ENCODE measurements at regions not wholly inside any gene's neighbourhood (a gene's known extent, or its start where the extent isn't known, plus 50 kb on each side); places are given as distances from the start of the nearest gene placed in this dataset.
"Not testable (repeated sequence)": the region's sequence is repeated elsewhere in the genome, so short reads cannot be mapped to it uniquely, and the experiment has no call there.

DNA sequence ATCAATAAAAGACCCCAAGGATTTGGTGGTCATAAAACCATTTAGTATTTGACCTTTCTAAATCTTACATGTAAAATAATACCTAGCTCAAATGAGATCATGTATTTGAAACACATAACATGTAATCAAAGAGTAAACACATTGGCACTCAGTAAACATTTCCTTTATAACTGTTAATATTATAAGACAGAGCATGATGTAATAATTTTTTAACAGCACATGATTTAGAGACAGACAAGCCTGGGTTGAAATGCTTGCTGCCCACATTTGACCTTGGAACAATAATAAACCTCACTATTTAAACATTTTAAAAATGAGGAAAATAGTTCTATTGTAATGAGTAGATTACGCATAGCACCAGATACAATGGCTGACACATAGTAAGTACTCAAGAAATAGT, 105.2 kb upstream of the GPR141 start:
- POLR2A ChIA-PET (ENCODE audit: partially characterized antibody): no interaction called here
- no peaks in the 10 kb centered on the region for H3K4me1 ChIP-seq (ENCODE audit: insufficient read depth, low read length)
- no peak overlapping the region for H3K27ac ChIP-seq (ENCODE audit: low read depth, low read length)
- Mint-ChIP-seq H3K4me3 (no peak overlapping the region), H3K27me3 (peaks cover 12 to 14% of the 10 kb centered on the region in 2 donors), H3K27ac (no peak overlapping the region), H3K4me1 (no peaks in the 10 kb centered on the region), H3K36me3 (no peaks in the 10 kb centered on the region), H3K9me3 (no peaks in the 10 kb centered on the region)
- no peak for DNase-seq
- intact Hi-C loops (cut with micrococcal nuclease): no loop called here
- H3K36me3 ChIP-seq (ENCODE audit: insufficient read depth, low read length): no peaks in the 10 kb centered on the region
- no peak overlapping the region for H3K4me3 ChIP-seq (ENCODE audit: low read length in 2 of 2)
- H3K27me3 ChIP-seq (ENCODE audit: insufficient read depth, low read length): no peaks in the 10 kb centered on the region
- H3K9me3 ChIP-seq (ENCODE audit: control insufficient read depth in 1 of 2, low read length in 2 of 2): no peaks in the 10 kb centered on the region
- CTCF ChIA-PET (ENCODE audit: partially characterized antibody): no interaction called here

- no peak overlapping the region for H3K4me3 Mint-ChIP-seq
- no peaks in the 10 kb centered on the region for H3K9me3 ChIP-seq (ENCODE audit: control insufficient read depth in 1 of 2, low read length in 2 of 2)
- no peak for DNase-seq
- ChIA-PET CTCF (ENCODE audit: partially characterized antibody) (no interaction called here), POLR2A (ENCODE audit: partially characterized antibody) (no interaction called here)
- no peaks in the 10 kb centered on the region for H3K36me3 ChIP-seq (ENCODE audit: insufficient read depth, low read length)
- H3K4me1 Mint-ChIP-seq: no peaks in the 10 kb centered on the region
- H3K4me3 ChIP-seq (ENCODE audit: low read length in 2 of 2): no peak overlapping the region
- no peaks in the 10 kb centered on the region for H3K4me1 ChIP-seq (ENCODE audit: insufficient read depth, low read length)
- H3K27me3 Mint-ChIP-seq: peaks cover 7 to 9% of the 10 kb centered on the region in 2 donors
- peaks cover 3% of the 10 kb centered on the region for H3K27me3 ChIP-seq (ENCODE audit: insufficient read depth, low read length)
- H3K9me3 Mint-ChIP-seq: no peaks in the 10 kb centered on the region
- intact Hi-C loops (cut with micrococcal nuclease): no loop called here
- no peaks in the 10 kb centered on the region for H3K36me3 Mint-ChIP-seq
- H3K27ac Mint-ChIP-seq: no peak overlapping the region
- H3K27ac ChIP-seq (ENCODE audit: low read depth, low read length): no peak overlapping the region
These were observed 103.2 kb upstream of the GPR141 start for GRCh38 chr7:37580376-37580775.

- H3K9me3 ChIP-seq (ENCODE audit: control insufficient read depth in 1 of 2, low read length in 2 of 2); H3K27ac Mint-ChIP-seq; H3K27ac ChIP-seq (ENCODE audit: low read depth, low read length); H3K4me3 Mint-ChIP-seq; H3K27me3 ChIP-seq (ENCODE audit: insufficient read depth, low read length); H3K4me3 ChIP-seq (ENCODE audit: low read length in 2 of 2); H3K36me3 Mint-ChIP-seq; DNase-seq; H3K4me1 Mint-ChIP-seq; CTCF ChIA-PET (ENCODE audit: partially characterized antibody); H3K4me1 ChIP-seq (ENCODE audit: insufficient read depth, low read length); intact Hi-C loops (cut with micrococcal nuclease); H3K36me3 ChIP-seq (ENCODE audit: insufficient read depth, low read length); POLR2A ChIA-PET (ENCODE audit: partially characterized antibody): not testable (repeated sequence)
- Mint-ChIP-seq H3K9me3 (peaks cover 0 to 20% (median 3%) of the 10 kb centered on the region in 8 donors), H3K27me3 (peaks cover 17 to 26% of the 10 kb centered on the region in 2 donors)
These were observed 98.7 kb upstream of the GPR141 start for GRCh38 chr7:37584651-37585463.

DNA sequence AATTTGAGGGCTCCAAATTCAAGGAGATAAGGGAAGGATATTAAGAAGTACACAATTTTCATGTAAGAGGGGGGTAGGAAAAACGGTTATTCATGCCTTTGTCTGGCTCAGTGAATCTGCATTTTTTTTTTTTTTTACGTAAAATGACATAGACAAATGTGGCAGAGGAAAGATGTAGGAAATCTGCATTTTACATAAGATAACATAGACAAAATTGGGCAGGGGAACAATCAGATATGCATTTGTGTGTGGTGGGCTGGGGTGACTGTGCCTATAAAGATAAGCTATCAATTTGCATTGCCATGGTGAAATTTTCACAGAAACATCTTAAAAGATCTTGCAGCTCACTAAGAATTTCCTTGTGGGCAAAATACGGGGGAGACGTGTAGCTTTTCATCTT, 92.7 kb upstream of the GPR141 start:
- POLR2A ChIA-PET (ENCODE audit: partially characterized antibody): no interaction called here
- H3K36me3 ChIP-seq (ENCODE audit: insufficient read depth, low read length): no peaks in the 10 kb centered on the region
- H3K9me3 ChIP-seq (ENCODE audit: control insufficient read depth in 1 of 2, low read length in 2 of 2): no peaks in the 10 kb centered on the region
- Mint-ChIP-seq H3K9me3 (peaks cover 0 to 20% (median 4%) of the 10 kb centered on the region in 8 donors), H3K4me1 (no peaks in the 10 kb centered on the region), H3K27me3 (peaks cover 17 to 24% of the 10 kb centered on the region in 2 donors), H3K27ac (no peak overlapping the region), H3K36me3 (no peaks in the 10 kb centered on the region), H3K4me3 (no peak overlapping the region)
- DNase-seq: no peak
- intact Hi-C loops (cut with micrococcal nuclease): no loop called here
- CTCF ChIA-PET (ENCODE audit: partially characterized antibody): no interaction called here
- peaks cover 6% of the 10 kb centered on the region for H3K27me3 ChIP-seq (ENCODE audit: insufficient read depth, low read length)
- H3K4me1 ChIP-seq (ENCODE audit: insufficient read depth, low read length): no peaks in the 10 kb centered on the region
- no peak overlapping the region for H3K4me3 ChIP-seq (ENCODE audit: low read length in 2 of 2)
- no peak overlapping the region for H3K27ac ChIP-seq (ENCODE audit: low read depth, low read length)

DNA sequence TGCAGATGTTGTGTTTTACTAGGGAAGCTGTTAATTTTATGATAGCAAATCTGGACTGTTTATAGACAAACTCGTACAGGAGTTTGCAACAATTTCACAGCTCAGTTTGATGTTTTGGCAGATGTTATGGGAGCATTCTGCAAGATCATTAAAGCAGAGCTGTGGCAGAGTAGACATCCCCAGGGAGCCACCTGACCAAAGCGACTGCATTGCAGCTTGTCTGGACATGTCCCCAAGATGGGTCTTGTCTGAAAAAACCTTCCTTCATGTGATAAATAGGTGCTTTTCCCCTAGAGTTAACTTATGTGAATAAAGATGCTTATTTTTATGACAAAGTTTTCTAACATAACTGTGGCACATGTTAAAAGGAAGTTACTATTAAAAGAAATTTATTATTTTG, 91.2 kb upstream of the GPR141 start:
- H3K36me3 Mint-ChIP-seq: no peaks in the 10 kb centered on the region
- no peak overlapping the region for H3K4me3 Mint-ChIP-seq
- H3K27me3 Mint-ChIP-seq: peaks cover 17 to 18% of the 10 kb centered on the region in 2 donors
- ChIA-PET CTCF (ENCODE audit: partially characterized antibody) (no interaction called here), POLR2A (ENCODE audit: partially characterized antibody) (no interaction called here)
- Histone ChIP-seq H3K4me3 (ENCODE audit: low read length in 2 of 2) (no peak overlapping the region), H3K27me3 (ENCODE audit: insufficient read depth, low read length) (peaks cover 6% of the 10 kb centered on the region), H3K36me3 (ENCODE audit: insufficient read depth, low read length) (no peaks in the 10 kb centered on the region), H3K4me1 (ENCODE audit: insufficient read depth, low read length) (no peaks in the 10 kb centered on the region), H3K27ac (ENCODE audit: low read depth, low read length) (no peak overlapping the region), H3K9me3 (ENCODE audit: control insufficient read depth in 1 of 2, low read length in 2 of 2) (no peaks in the 10 kb centered on the region)
- intact Hi-C loops (cut with micrococcal nuclease): no loop called here
- DNase-seq: no peak
- H3K9me3 Mint-ChIP-seq: peaks cover 0 to 28% (median 7%) of the 10 kb centered on the region in 8 donors
- H3K4me1 Mint-ChIP-seq: no peaks in the 10 kb centered on the region
- no peak overlapping the region for H3K27ac Mint-ChIP-seq

DNA sequence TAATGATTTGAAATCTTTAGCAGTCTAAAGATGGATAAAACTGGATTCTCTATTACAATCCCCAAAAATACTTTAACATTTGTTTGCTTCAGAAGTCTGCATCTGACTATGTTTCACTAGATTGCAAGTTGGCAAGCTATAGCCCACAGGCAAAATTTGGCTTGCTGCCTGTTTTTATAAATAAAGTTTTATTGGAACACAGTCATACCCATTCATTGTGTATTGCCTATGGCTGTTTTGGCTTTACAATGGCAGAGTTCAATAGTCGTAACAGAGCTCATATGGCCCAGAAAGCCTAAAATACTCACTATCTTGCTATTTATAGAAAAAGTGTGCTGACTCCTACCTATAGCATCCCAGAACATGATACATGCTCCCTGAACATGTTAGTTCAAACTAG, 89.0 kb upstream of the GPR141 start:
- peaks cover 4 to 11% of the 10 kb centered on the region in 2 donors for H3K27me3 Mint-ChIP-seq
- H3K4me3 Mint-ChIP-seq: no peak overlapping the region
- Histone ChIP-seq H3K4me1 (ENCODE audit: insufficient read depth, low read length) (no peaks in the 10 kb centered on the region), H3K27ac (ENCODE audit: low read depth, low read length) (no peak overlapping the region), H3K36me3 (ENCODE audit: insufficient read depth, low read length) (no peaks in the 10 kb centered on the region), H3K27me3 (ENCODE audit: insufficient read depth, low read length) (peaks cover 5% of the 10 kb centered on the region), H3K4me3 (ENCODE audit: low read length in 2 of 2) (no peak overlapping the region), H3K9me3 (ENCODE audit: control insufficient read depth in 1 of 2, low read length in 2 of 2) (no peaks in the 10 kb centered on the region)
- no peaks in the 10 kb centered on the region for H3K4me1 Mint-ChIP-seq
- peaks cover 0 to 8% (median 3%) of the 10 kb centered on the region in 8 donors for H3K9me3 Mint-ChIP-seq
- ChIA-PET POLR2A (ENCODE audit: partially characterized antibody) (no interaction called here), CTCF (ENCODE audit: partially characterized antibody) (no interaction called here)
- intact Hi-C loops (cut with micrococcal nuclease): no loop called here
- H3K36me3 Mint-ChIP-seq: no peaks in the 10 kb centered on the region
- DNase-seq: no peak
- H3K27ac Mint-ChIP-seq: no peak overlapping the region

GRCh38 chr7:37598824-37599223, 84.7 kb upstream of the GPR141 start:
- no peaks in the 10 kb centered on the region for H3K27me3 ChIP-seq (ENCODE audit: insufficient read depth, low read length)
- intact Hi-C loops (cut with micrococcal nuclease): no loop called here
- POLR2A ChIA-PET (ENCODE audit: partially characterized antibody): no interaction called here
- Mint-ChIP-seq H3K36me3 (no peaks in the 10 kb centered on the region), H3K27me3 (peaks cover 4 to 6% of the 10 kb centered on the region in 2 donors), H3K27ac (no peak overlapping the region), H3K4me1 (no peaks in the 10 kb centered on the region), H3K9me3 (peaks cover 0 to 8% (median under 1%) of the 10 kb centered on the region in 8 donors), H3K4me3 (no peak overlapping the region)
- H3K27ac ChIP-seq (ENCODE audit: low read depth, low read length): no peak overlapping the region
- no peaks in the 10 kb centered on the region for H3K4me1 ChIP-seq (ENCODE audit: insufficient read depth, low read length)
- no peak overlapping the region for H3K4me3 ChIP-seq (ENCODE audit: low read length in 2 of 2)
- DNase-seq: no peak
- CTCF ChIA-PET (ENCODE audit: partially characterized antibody): no interaction called here
- H3K9me3 ChIP-seq (ENCODE audit: control insufficient read depth in 1 of 2, low read length in 2 of 2): no peaks in the 10 kb centered on the region
- no peaks in the 10 kb centered on the region for H3K36me3 ChIP-seq (ENCODE audit: insufficient read depth, low read length)
